Upper lobe of left lung (tissue), 6 donors: ENCODE measurements at regions not wholly inside any gene's neighbourhood (a gene's known extent, or its start where the extent isn't known, plus 50 kb on each side); places are given as distances from the start of the nearest gene placed in this dataset.

Experiments used
- ATAC-seq, 2 donors: fragments of 200-7000 bp; cut with Tn5 transposase; one replicate each; pipeline ENCODE4 v1.9.1; 2022; ENCODE audit warnings: mild to moderate bottlenecking in 2 of 2, moderate library complexity in 2 of 2; ENCODE audit not compliant: low FRiP score in 2 of 2
- DNase-seq, 2 donors: peaks; one replicate each; pipeline ENCODE4 v3.0.0-alpha.2; 2019 to 2020
- H3K27ac ChIP-seq, 4 donors: fragments of 200-600 bp; sonication (generic); one replicate each; pipeline ENCODE4 v1.5.1; 2016 to 2019
- H3K27me3 ChIP-seq, 4 donors: fragments of 200-600 bp; sonication (generic); one replicate each; pipeline ENCODE4 v1.5.1; 2017 to 2019
- H3K36me3 ChIP-seq, 4 donors: fragments of 200-600 bp; sonication (generic); one replicate each; pipeline ENCODE4 v1.5.1; 2016 to 2019
- H3K4me1 ChIP-seq, 4 donors: fragments of 200-600 bp; sonication (generic); one replicate each; pipeline ENCODE4 v1.5.1; 2018 to 2019
- H3K4me3 ChIP-seq, 4 donors: fragments of 200-600 bp; sonication (generic); one replicate each; pipeline ENCODE4 v1.5.1; 2017 to 2019; ENCODE audit warnings: mild to moderate bottlenecking in 2 of 4, moderate library complexity in 1 of 4
- H3K9me3 ChIP-seq, 4 donors: fragments of 200-600 bp; sonication (generic); one replicate each; pipeline ENCODE4 v1.5.1; 2018 to 2019
- EP300 ChIP-seq, 4 donors: sonication (generic); formaldehyde crosslinking; IDR thresholded peaks; one replicate each; pipeline ENCODE4 v1.5.1; 2017; ENCODE audit warnings: antibody characterized with exemption in 4 of 4, control low read depth in 2 of 4
- POLR2A ChIP-seq, 4 donors: fragments of 450-650 bp; IDR thresholded peaks; one replicate each; pipeline ENCODE4 v1.5.1; 2016 to 2017; ENCODE audit warnings: antibody characterized with exemption in 4 of 4, mild to moderate bottlenecking in 2 of 4
- POLR2AphosphoS5 ChIP-seq, 2 donors: sonication (generic); formaldehyde crosslinking; IDR thresholded peaks; one replicate each; pipeline ENCODE4 v1.5.1; 2017; ENCODE audit warnings: antibody characterized with exemption in 2 of 2
- WGBS, 2 donors: methylation state at CpG; one replicate each; pipeline ENCODE4 v1.1.5; 2017 to 2018; 5-methylcytosine and 5-hydroxymethylcytosine counted together
- TF ChIP-seq, protein P1 (sequence below), 6 experiments: fragments of 450-650 bp in 4 of 6; fragments of 200-600 bp in 2 of 6; sonication (generic) in 2 of 6; IDR thresholded peaks; one replicate each; pipeline ENCODE4 v1.5.1; 2016 to 2019; ENCODE audit warnings: antibody characterized with exemption in 6 of 6
- donor health status: DM: no; HTN: no; CAD: no; lungs with moderate emphysema.
- donor health status: DM: no; HTN: yes; CAD: no; lungs with severe emphysema.

DNA sequence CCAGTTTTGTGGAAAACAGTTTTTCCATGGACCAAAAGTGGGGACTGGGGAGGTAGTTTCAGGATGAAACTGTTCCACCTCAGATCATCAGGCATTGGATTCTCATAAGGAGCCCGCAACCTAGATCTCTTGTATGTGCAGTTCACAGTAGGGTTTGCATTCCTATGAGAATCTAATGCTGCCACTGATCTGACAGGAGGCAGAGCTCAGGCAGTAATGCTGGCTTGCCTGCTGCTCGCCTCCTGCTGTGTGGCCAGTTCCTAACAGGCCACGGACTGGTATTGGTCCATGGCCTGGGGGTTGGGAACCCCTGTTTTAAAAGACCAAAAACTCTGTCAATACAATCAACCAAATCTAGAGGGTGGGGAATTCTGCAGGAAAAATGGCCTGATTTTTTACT lies 100.0 kb upstream of the EOLA2 start:
- 55% methylated on average over 3 of the region's 3 CpGs; no CpG with 5 or more reads in 1 of the 2 donors for WGBS, 2 donors
- no peaks in the 10 kb centered on the region for H3K27me3 ChIP-seq
- DNase-seq: no peak
- H3K9me3 ChIP-seq: no peaks in the 10 kb centered on the region
- H3K4me1 ChIP-seq: peaks cover 0 to 7% (median 0%) of the 10 kb centered on the region in 4 donors
- H3K36me3 ChIP-seq: no peaks in the 10 kb centered on the region
- no peak overlapping the region for H3K4me3 ChIP-seq
- no peak for TF ChIP-seq EP300 (IDR thresholded peaks at IDR 0.05)
- no peak for TF ChIP-seq POLR2A (IDR thresholded peaks at IDR 0.05)
- TF ChIP-seq, protein P1, sequence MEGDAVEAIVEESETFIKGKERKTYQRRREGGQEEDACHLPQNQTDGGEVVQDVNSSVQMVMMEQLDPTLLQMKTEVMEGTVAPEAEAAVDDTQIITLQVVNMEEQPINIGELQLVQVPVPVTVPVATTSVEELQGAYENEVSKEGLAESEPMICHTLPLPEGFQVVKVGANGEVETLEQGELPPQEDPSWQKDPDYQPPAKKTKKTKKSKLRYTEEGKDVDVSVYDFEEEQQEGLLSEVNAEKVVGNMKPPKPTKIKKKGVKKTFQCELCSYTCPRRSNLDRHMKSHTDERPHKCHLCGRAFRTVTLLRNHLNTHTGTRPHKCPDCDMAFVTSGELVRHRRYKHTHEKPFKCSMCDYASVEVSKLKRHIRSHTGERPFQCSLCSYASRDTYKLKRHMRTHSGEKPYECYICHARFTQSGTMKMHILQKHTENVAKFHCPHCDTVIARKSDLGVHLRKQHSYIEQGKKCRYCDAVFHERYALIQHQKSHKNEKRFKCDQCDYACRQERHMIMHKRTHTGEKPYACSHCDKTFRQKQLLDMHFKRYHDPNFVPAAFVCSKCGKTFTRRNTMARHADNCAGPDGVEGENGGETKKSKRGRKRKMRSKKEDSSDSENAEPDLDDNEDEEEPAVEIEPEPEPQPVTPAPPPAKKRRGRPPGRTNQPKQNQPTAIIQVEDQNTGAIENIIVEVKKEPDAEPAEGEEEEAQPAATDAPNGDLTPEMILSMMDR (IDR thresholded peaks at IDR 0.05): no peak
- no peak for TF ChIP-seq POLR2AphosphoS5 (IDR thresholded peaks at IDR 0.05)
- no peak overlapping the region for H3K27ac ChIP-seq
- no peak for ATAC-seq

DNA sequence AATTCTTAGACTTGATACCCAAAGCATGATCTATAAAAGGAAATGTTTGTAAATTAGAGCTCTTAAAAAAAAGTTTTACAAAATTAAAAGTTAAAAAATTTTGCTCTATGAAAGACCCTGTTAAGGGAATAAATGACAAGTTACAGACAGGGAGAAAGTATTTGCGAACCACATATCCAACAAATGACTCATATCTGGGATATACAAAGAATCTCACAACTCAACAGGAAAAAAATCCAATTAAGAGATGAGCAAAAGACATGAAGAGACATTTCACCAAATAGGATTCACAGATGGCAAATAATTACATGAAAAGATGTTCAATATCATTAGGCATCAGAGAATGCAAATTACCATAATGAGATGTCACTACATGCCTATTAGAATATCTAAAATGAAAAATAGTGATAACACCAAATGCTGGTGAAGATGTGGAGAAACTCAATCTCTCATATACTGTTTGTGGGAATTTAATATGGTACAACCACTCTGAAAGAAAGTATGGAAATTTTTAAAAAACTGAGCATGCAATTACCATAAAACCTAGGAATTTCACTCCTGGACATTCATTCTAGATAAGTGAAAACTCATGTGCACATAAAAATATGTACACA lies 100.8 kb upstream of the EOLA2 start:
- TF ChIP-seq EP300 (IDR thresholded peaks at IDR 0.05) (no peak), POLR2AphosphoS5 (IDR thresholded peaks at IDR 0.05) (no peak), POLR2A (IDR thresholded peaks at IDR 0.05) (no peak)
- TF ChIP-seq, protein P1 (IDR thresholded peaks at IDR 0.05): no peak
- H3K27ac ChIP-seq: no peak overlapping the region
- H3K4me1 ChIP-seq: peaks cover 0 to 7% (median 0%) of the 10 kb centered on the region in 4 donors
- H3K27me3 ChIP-seq: no peaks in the 10 kb centered on the region
- DNase-seq (no peak), ATAC-seq (no peak)
- no peak overlapping the region for H3K4me3 ChIP-seq
- no peaks in the 10 kb centered on the region for H3K36me3 ChIP-seq
- 72 to 84% methylated on average over 1 of the region's 1 CpG for WGBS, 2 donors
- no peaks in the 10 kb centered on the region for H3K9me3 ChIP-seq

DNA sequence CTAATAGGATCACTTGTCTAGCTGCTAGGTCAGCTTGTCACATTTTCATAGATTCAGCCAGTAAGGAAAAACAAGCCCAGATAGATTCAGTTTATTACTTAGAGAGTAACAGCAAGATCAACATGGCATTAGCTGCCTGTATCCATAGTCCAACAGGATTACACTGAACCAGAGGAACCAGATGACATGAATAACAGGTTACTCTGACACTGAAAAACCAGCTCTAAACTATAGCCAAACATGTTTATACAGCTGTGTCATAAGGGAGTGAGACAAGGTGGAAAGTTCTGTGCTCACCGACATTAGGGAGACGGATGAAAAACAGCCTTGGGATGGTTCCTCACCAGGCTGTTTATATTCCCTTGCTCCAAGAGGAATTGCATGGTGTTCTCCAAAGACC lies 102.9 kb upstream of the EOLA2 start:
- no peak for ATAC-seq
- no peak overlapping the region for H3K4me3 ChIP-seq
- WGBS, 2 donors: 81 to 96% methylated on average over 2 of the region's 2 CpGs

DNA sequence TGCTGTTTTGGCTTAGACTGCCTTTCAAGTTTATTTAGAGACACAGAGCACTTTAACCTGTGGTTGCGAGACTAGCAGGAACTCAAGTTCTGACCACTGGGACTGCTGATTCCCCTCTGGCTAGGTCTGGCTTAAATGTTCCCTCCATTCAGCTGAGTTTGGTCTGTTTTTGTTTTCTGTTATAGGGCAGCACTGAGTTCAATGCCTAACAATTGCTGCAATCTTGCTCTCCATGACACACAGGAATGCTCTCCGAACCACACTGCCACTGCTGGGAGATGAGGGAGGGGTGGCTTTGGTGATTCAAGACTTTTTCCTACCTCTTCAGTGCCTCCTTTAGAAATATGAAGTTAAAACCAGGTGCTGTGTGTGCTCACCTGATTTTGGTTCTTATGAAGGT lies 106.3 kb upstream of the EOLA2 start:
- H3K9me3 ChIP-seq: no peaks in the 10 kb centered on the region
- no peak overlapping the region for H3K27ac ChIP-seq
- H3K27me3 ChIP-seq: no peaks in the 10 kb centered on the region
- no peaks in the 10 kb centered on the region for H3K36me3 ChIP-seq
- H3K4me1 ChIP-seq: no peaks in the 10 kb centered on the region
- ATAC-seq (no peak), DNase-seq (no peak)
- H3K4me3 ChIP-seq: no peak overlapping the region
- WGBS, 2 donors: 50% methylated on average over 2 of the region's 2 CpGs; no CpG with 5 or more reads in 1 of the 2 donors
- TF ChIP-seq, protein P1 (IDR thresholded peaks at IDR 0.05): no peak
- TF ChIP-seq POLR2AphosphoS5 (IDR thresholded peaks at IDR 0.05): no peak

More for the DNA sequence above, 102.9 kb upstream of the EOLA2 start:
- Histone ChIP-seq H3K4me1 (peaks cover 0 to 1% (median 0%) of the 10 kb centered on the region in 4 donors), H3K27ac (no peak overlapping the region), H3K27me3 (no peaks in the 10 kb centered on the region), H3K9me3 (no peaks in the 10 kb centered on the region), H3K36me3 (no peaks in the 10 kb centered on the region)
- no peak for DNase-seq
- TF ChIP-seq, protein P1 (IDR thresholded peaks at IDR 0.05): no peak
- no peak for TF ChIP-seq POLR2A (IDR thresholded peaks at IDR 0.05)
- no peak for TF ChIP-seq POLR2AphosphoS5 (IDR thresholded peaks at IDR 0.05)
- no peak for TF ChIP-seq EP300 (IDR thresholded peaks at IDR 0.05)

DNA sequence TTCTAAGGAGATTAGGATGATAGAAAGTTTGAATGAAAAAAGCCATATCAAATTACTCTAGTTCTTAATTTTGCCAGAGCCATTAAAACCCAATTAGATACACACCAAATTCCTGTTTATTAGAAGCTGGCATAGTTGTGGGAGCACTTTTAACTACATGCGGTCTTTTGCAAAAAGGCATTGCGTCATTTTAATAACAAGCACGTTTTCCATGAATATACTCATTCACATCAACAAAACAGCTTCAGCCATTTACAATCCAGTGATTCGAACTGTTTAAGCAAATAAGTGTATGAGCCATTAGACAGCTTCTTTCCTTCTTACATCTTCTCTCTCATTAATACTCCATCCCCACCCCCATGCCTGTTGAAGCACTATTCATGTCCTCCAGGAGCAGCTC lies 109.5 kb upstream of the EOLA2 start:
- TF ChIP-seq POLR2AphosphoS5 (IDR thresholded peaks at IDR 0.05) (no peak), EP300 (IDR thresholded peaks at IDR 0.05) (no peak), POLR2A (IDR thresholded peaks at IDR 0.05) (no peak)
- TF ChIP-seq, protein P1 (IDR thresholded peaks at IDR 0.05): no peak
- H3K27ac ChIP-seq: no peak overlapping the region
- ATAC-seq: no peak
- no peaks in the 10 kb centered on the region for H3K27me3 ChIP-seq
- peaks cover 0 to 4% (median 0%) of the 10 kb centered on the region in 4 donors for H3K4me1 ChIP-seq
- no peak for DNase-seq
- no peaks in the 10 kb centered on the region for H3K36me3 ChIP-seq
- 53 to 61% methylated on average over 4 of the region's 4 CpGs for WGBS, 2 donors
- H3K4me3 ChIP-seq: no peak overlapping the region
- H3K9me3 ChIP-seq: no peaks in the 10 kb centered on the region
